Retinal pigment epithelial cell (primary cell): ENCODE measurements at regions not wholly inside any gene's neighbourhood (a gene's known extent, or its start where the extent isn't known, plus 50 kb on each side); places are given as distances from the start of the nearest gene placed in this dataset.
"Not testable (repeated sequence)": the region's sequence is repeated elsewhere in the genome, so short reads cannot be mapped to it uniquely, and the experiment has no call there.

Source experiments
- DNase-seq: peaks from one replicate; pipeline ENCODE4 v3.0.0-alpha.2; 2010; ENCODE audit warnings: low read depth
- H3K4me3 ChIP-seq: 2 replicates; pipeline ENCODE4 v1.5.1; 2011; ENCODE audit warnings: mild to moderate bottlenecking, low read length, control low read depth, moderate library complexity
- CTCF ChIP-seq: conservative IDR thresholded peaks from 2 replicates; pipeline ENCODE4 v1.5.1; 2011; ENCODE audit warnings: low read depth, low read length, control low read depth, inconsistent platforms

DNA sequence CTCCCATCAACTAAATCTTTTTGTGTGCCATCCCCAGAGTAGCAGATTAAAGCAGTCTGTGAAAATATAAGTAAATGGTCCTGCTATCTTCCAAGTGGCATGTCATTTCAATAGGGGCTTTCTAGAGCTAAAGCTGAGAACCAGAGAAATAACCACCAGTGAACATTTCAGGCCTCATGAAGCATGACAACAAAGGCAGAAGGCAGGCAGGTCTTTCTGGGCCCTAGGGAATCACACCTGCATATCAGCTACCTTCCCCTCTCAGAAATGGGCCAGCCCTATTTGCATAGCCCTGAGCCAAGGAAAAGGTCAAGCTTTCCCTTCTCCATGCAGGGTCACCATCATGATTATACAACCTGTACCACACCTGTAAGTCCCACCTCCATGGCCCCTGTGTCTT, 205.3 kb downstream of the DEPDC1B start:
- TF ChIP-seq CTCF = no peak
- no peak overlapping the region for H3K4me3 ChIP-seq
- no peak for DNase-seq

GRCh38 chr5:60494144-60494543, 205.8 kb downstream of the DEPDC1B start:
- DNase-seq = no peak
- H3K4me3 ChIP-seq = no peak overlapping the region

DNA sequence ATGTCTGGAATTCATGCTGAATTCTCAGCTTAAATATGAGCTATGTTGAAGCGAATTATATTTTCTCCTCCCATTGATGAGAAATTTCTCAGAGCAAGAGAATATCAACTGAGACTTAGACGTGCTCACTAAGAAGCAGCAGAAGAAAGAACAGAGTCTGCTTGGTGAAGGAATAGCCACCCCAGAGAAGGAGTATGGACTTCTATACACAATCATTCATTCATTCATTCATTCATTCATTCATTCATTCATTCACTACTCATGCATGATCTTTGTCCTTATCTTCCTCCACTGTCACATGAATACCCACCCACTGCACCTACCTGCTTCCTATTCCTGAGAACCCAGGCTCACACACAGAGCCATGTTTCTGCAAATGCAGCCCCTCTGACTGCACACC, 206.6 kb downstream of the DEPDC1B start:
- DNase-seq = no peak
- TF ChIP-seq CTCF = no peak
- H3K4me3 ChIP-seq = no peak overlapping the region

More at GRCh38 chr5:60494144-60494543, 205.8 kb downstream of the DEPDC1B start:
- no peak for TF ChIP-seq CTCF

DNA sequence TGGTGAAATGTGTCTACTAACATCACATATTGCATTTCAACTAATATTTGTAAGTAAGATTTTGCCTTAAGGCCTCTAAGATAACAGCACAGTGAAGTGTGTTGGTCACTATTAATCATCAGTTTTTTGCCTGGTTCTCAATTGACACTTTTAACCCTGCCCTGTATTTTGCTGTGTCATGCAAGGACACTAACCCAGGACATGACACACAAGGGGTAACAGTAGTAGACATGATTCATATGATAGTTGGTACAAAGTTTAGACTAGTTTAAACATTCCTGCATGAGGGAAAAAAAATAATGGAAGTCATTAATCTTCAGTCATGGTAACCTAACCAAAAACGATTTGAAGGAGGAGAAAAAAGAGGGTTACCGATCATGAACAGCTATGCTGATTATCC, 207.0 kb downstream of the DEPDC1B start:
- no peak for TF ChIP-seq CTCF
- H3K4me3 ChIP-seq = no peak overlapping the region
- no peak for DNase-seq

DNA sequence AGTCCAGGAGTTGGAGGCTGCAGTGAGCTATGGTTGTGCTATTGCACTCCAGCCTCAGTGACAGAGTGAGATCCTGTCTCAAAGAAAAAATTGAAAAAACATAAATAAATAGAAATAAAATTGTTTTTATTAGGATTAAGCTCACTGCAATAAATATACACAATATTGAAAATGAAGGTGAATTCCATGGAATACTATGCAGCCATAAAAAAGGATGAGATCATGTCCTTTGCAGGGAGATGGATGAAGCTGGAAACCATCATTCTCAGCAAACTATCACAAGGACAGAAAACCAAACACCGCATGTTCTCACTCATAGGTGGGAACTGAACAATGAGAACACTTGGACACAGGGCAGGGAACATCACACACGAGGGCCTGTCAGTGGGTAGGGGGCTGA, 207.6 kb downstream of the DEPDC1B start:
- DNase-seq, H3K4me3 ChIP-seq: not testable (repeated sequence)

DNA sequence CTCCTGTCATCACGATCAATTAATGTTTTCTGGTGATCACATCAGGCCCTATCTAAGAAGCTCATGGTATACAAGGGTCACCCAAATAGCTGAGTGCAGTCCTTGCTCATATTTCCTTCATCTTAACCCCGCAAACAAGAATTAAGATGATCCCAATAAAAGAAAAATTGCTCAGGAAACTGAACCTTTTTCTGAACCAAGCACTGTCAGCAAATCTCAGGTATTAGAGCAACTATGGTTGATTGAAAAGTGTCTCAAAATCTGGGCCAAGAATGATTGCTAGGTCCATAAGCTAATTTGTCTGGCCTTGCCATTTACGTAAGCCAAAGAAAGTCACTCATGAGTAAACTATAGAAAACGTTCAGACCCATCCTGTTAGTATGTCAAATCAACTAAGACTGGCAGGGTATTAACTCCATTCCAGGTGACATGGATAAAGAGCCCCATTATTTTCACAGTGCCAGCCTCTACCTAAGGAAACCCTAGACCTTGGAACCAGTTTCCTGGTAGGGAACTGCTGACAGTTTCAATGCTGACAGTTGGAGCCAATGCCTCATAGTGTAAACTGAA, 209.3 kb downstream of the DEPDC1B start:
- no peak overlapping the region for H3K4me3 ChIP-seq
- DNase-seq = no peak
- no peak for TF ChIP-seq CTCF

DNA sequence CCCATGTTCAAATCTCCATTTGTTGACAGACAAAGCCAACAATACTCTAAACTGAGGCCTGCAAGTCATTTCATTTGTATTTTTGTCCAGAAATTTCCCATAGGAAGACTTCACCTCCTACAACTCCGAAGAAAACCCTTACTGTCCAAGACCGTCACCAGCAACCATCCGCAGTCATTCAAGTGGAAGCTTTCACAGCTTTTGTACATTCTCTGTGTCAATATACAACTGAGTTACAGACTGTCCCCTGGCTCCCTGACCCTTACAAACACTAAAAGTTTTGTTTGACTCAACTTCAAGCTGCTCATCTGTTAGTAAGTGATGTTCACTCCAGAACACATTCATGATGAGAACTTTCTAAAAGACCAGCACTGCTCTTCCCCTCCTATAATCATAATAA, 210.1 kb downstream of the DEPDC1B start:
- DNase-seq = no peak
- H3K4me3 ChIP-seq = no peak overlapping the region
- no peak for TF ChIP-seq CTCF

GRCh38 chr5:60489377-60489776, 210.6 kb downstream of the DEPDC1B start:
- TF ChIP-seq CTCF = no peak
- no peak overlapping the region for H3K4me3 ChIP-seq
- no peak for DNase-seq
